ENCODE measurements at regions not wholly inside any gene's neighbourhood (a gene's known extent, or its start where the extent isn't known, plus 50 kb on each side); places are given as distances from the start of the nearest gene placed in this dataset.

- no peak overlapping the region for H3K4me2 ChIP-seq (ENCODE audit: low read length)
Observed at GRCh38 chr2:198452327-198452726, 647.9 kb downstream of the PLCL1 start.

DNA sequence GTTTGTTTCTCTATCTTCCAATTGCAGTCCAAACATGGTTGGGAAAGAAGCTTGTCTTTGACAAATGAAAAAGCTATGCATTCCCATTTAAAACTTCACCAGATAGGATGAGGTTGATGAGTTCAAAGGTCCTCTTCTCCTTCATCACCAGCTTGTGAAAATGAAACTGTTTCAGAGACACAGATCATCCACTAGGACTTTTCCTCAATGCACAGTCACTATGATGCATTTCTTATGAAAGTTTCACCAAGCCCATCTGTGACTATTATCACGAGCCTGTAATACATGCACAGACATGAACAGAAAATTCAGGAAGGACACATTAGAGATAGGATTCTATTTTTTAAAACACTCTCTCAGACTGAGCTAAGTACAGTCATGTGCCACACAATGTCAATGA is 644.4 kb downstream of the PLCL1 start:
- Histone ChIP-seq H3K9ac (ENCODE audit: low read depth, low read length) (no peak overlapping the region), H3K27me3 (ENCODE audit: control insufficient read depth, insufficient read depth, low read length) (no peaks in the 10 kb centered on the region), H3K4me3 (ENCODE audit: low read length) (no peak overlapping the region), H3K36me3 (ENCODE audit: insufficient read depth, low read length) (no peaks in the 10 kb centered on the region), H3K9me3 (replicated peaks; ENCODE audit: low read length) (no peaks in the 10 kb centered on the region), H3K4me1 (ENCODE audit: control insufficient read depth, insufficient read depth, low read length) (no peaks in the 10 kb centered on the region), H3K4me2 (ENCODE audit: low read length) (no peak overlapping the region)

More at GRCh38 chr2:198452327-198452726, 647.9 kb downstream of the PLCL1 start:
- Histone ChIP-seq H3K9me3 (replicated peaks; ENCODE audit: low read length) (no peaks in the 10 kb centered on the region), H3K27me3 (ENCODE audit: control insufficient read depth, insufficient read depth, low read length) (no peaks in the 10 kb centered on the region), H3K4me3 (ENCODE audit: low read length) (no peak overlapping the region), H3K9ac (ENCODE audit: low read depth, low read length) (no peak overlapping the region), H3K4me1 (ENCODE audit: control insufficient read depth, insufficient read depth, low read length) (peaks cover 7% of the 10 kb centered on the region), H3K36me3 (ENCODE audit: insufficient read depth, low read length) (no peaks in the 10 kb centered on the region)

DNA sequence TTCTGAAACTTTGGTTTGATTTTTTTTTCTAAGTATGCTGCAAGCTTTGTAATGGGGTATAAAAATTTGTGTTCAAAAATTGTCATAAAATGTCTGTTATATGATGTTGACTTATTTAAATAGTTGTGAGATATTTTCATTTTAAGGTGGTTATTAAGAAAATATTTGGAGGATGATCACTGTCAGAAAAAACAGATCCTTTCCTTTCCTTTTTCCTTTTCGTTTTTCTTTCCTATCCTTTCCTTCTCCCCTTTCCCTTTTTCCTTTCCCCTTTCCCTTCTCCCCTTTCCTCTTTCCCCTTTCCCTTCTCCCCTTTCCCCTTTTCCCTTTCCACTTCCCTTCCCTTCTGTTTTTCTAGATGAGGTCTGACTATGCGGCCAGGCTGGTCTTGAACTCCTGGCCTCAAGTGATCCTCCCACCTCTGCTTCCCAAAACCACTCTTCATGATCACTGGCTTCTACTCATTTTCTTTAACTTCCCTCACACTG is 640.5 kb downstream of the PLCL1 start:
- Histone ChIP-seq H3K4me3 (ENCODE audit: low read length) (no peak overlapping the region), H3K9ac (ENCODE audit: low read depth, low read length) (no peak overlapping the region), H3K9me3 (replicated peaks; ENCODE audit: low read length) (no peaks in the 10 kb centered on the region), H3K36me3 (ENCODE audit: insufficient read depth, low read length) (no peaks in the 10 kb centered on the region), H3K4me2 (ENCODE audit: low read length) (no peak overlapping the region), H3K4me1 (ENCODE audit: control insufficient read depth, insufficient read depth, low read length) (peaks cover 21% of the 10 kb centered on the region), H3K27me3 (ENCODE audit: control insufficient read depth, insufficient read depth, low read length) (no peaks in the 10 kb centered on the region)

DNA sequence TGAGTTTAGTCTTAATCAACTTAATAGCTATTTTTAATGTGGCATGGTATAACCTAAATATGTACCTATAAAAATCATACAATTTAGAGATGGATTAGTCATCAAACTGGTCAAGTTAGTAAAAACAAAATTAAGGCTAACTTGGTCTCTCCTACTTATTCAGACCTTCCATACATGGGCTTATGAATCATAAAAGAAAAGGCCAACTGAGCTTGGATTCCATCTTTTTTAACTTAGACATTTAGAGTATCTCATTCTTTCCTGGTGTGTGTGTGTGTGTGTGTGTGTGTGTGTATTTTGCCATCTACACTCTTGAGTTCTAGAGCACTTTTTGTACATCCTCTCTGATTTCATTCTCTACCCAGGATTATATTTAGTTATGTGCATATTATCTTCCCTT is 637.5 kb downstream of the PLCL1 start:
- Histone ChIP-seq H3K4me3 (ENCODE audit: low read length) (no peak overlapping the region), H3K9ac (ENCODE audit: low read depth, low read length) (no peak overlapping the region), H3K9me3 (replicated peaks; ENCODE audit: low read length) (no peaks in the 10 kb centered on the region), H3K4me2 (ENCODE audit: low read length) (peak overlapping the region; percentile 27), H3K36me3 (ENCODE audit: insufficient read depth, low read length) (no peaks in the 10 kb centered on the region), H3K4me1 (ENCODE audit: control insufficient read depth, insufficient read depth, low read length) (peaks cover 21% of the 10 kb centered on the region), H3K27me3 (ENCODE audit: control insufficient read depth, insufficient read depth, low read length) (no peaks in the 10 kb centered on the region)

GRCh38 chr2:198441246-198441645 is 636.9 kb downstream of the PLCL1 start:
- Histone ChIP-seq H3K27me3 (ENCODE audit: control insufficient read depth, insufficient read depth, low read length) (no peaks in the 10 kb centered on the region), H3K4me2 (ENCODE audit: low read length) (peak overlapping the region; percentile 1), H3K36me3 (ENCODE audit: insufficient read depth, low read length) (no peaks in the 10 kb centered on the region), H3K9me3 (replicated peaks; ENCODE audit: low read length) (no peaks in the 10 kb centered on the region), H3K4me3 (ENCODE audit: low read length) (no peak overlapping the region), H3K4me1 (ENCODE audit: control insufficient read depth, insufficient read depth, low read length) (peaks cover 21% of the 10 kb centered on the region), H3K9ac (ENCODE audit: low read depth, low read length) (no peak overlapping the region)

- Histone ChIP-seq H3K27me3 (ENCODE audit: control insufficient read depth, insufficient read depth, low read length) (no peaks in the 10 kb centered on the region), H3K4me1 (ENCODE audit: control insufficient read depth, insufficient read depth, low read length) (peaks cover 21% of the 10 kb centered on the region), H3K9me3 (replicated peaks; ENCODE audit: low read length) (no peaks in the 10 kb centered on the region), H3K9ac (ENCODE audit: low read depth, low read length) (no peak overlapping the region), H3K4me2 (ENCODE audit: low read length) (peak overlapping the region; percentile 1), H3K4me3 (ENCODE audit: low read length) (no peak overlapping the region), H3K36me3 (ENCODE audit: insufficient read depth, low read length) (no peaks in the 10 kb centered on the region)
Observed at GRCh38 chr2:198440833-198441232, 636.4 kb downstream of the PLCL1 start.

- Histone ChIP-seq H3K9ac (ENCODE audit: low read depth, low read length) (no peak overlapping the region), H3K4me3 (ENCODE audit: low read length) (no peak overlapping the region), H3K27me3 (ENCODE audit: control insufficient read depth, insufficient read depth, low read length) (no peaks in the 10 kb centered on the region), H3K4me2 (ENCODE audit: low read length) (no peak overlapping the region), H3K36me3 (ENCODE audit: insufficient read depth, low read length) (no peaks in the 10 kb centered on the region), H3K4me1 (ENCODE audit: control insufficient read depth, insufficient read depth, low read length) (peaks cover 21% of the 10 kb centered on the region), H3K9me3 (replicated peaks; ENCODE audit: low read length) (no peaks in the 10 kb centered on the region)
Observed at GRCh38 chr2:198438331-198438730, 633.9 kb downstream of the PLCL1 start.

DNA sequence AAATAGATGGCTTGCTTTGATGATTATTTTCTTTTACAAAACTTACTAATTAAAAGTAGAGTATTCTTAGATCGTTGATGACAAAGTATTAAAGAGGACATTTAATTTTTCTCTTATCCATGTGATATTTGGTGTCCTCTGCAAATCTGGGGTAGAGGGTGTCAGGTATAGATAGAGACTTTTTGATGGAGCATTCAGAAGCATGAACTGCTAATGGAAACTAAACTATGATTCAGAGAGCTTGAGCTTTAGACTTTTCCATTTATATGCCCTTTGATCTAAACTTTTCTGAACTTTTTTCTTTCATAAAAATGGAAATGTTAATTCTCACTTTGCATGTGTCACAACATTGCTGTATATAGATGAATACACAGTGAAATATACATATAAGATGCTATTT is 619.7 kb downstream of the PLCL1 start:
- Histone ChIP-seq H3K27me3 (ENCODE audit: control insufficient read depth, insufficient read depth, low read length) (no peaks in the 10 kb centered on the region), H3K4me2 (ENCODE audit: low read length) (no peak overlapping the region), H3K9ac (ENCODE audit: low read depth, low read length) (no peak overlapping the region), H3K4me1 (ENCODE audit: control insufficient read depth, insufficient read depth, low read length) (no peaks in the 10 kb centered on the region), H3K9me3 (replicated peaks; ENCODE audit: low read length) (no peaks in the 10 kb centered on the region), H3K4me3 (ENCODE audit: low read length) (no peak overlapping the region), H3K36me3 (ENCODE audit: insufficient read depth, low read length) (no peaks in the 10 kb centered on the region)

- Histone ChIP-seq H3K27me3 (ENCODE audit: control insufficient read depth, insufficient read depth, low read length) (no peaks in the 10 kb centered on the region), H3K4me1 (ENCODE audit: control insufficient read depth, insufficient read depth, low read length) (no peaks in the 10 kb centered on the region), H3K4me3 (ENCODE audit: low read length) (no peak overlapping the region), H3K36me3 (ENCODE audit: insufficient read depth, low read length) (no peaks in the 10 kb centered on the region), H3K4me2 (ENCODE audit: low read length) (no peak overlapping the region), H3K9ac (ENCODE audit: low read depth, low read length) (no peak overlapping the region), H3K9me3 (replicated peaks; ENCODE audit: low read length) (no peaks in the 10 kb centered on the region)
Observed at GRCh38 chr2:198417836-198418235, 613.4 kb downstream of the PLCL1 start.

DNA sequence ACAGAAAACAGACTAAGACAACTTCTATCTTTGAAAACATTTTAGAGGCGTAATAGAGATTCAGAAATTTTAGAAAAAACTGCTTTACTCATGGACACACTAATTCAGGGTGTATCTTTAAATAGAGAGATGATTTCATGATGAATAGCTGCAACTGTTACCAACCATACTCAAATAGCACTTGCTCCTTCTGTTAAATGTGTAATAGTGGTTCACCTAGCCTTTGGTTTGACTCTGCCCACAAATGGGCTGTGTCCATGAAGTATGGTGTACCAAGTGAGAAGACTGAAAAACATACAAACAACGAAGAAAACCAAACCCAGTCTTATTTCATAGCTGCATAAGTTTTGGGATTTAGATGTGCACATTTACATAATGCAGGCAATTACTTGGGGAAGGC is 610.6 kb downstream of the PLCL1 start:
- Histone ChIP-seq H3K9me3 (replicated peaks; ENCODE audit: low read length) (no peaks in the 10 kb centered on the region), H3K4me1 (ENCODE audit: control insufficient read depth, insufficient read depth, low read length) (no peaks in the 10 kb centered on the region), H3K36me3 (ENCODE audit: insufficient read depth, low read length) (no peaks in the 10 kb centered on the region), H3K4me3 (ENCODE audit: low read length) (no peak overlapping the region), H3K27me3 (ENCODE audit: control insufficient read depth, insufficient read depth, low read length) (no peaks in the 10 kb centered on the region), H3K9ac (ENCODE audit: low read depth, low read length) (no peak overlapping the region), H3K4me2 (ENCODE audit: low read length) (no peak overlapping the region)

- Histone ChIP-seq H3K4me3 (ENCODE audit: low read length) (no peak overlapping the region), H3K27me3 (ENCODE audit: control insufficient read depth, insufficient read depth, low read length) (no peaks in the 10 kb centered on the region), H3K36me3 (ENCODE audit: insufficient read depth, low read length) (no peaks in the 10 kb centered on the region), H3K4me1 (ENCODE audit: control insufficient read depth, insufficient read depth, low read length) (no peaks in the 10 kb centered on the region), H3K9ac (ENCODE audit: low read depth, low read length) (no peak overlapping the region), H3K9me3 (replicated peaks; ENCODE audit: low read length) (no peaks in the 10 kb centered on the region), H3K4me2 (ENCODE audit: low read length) (no peak overlapping the region)
Observed at GRCh38 chr2:198411936-198412335, 607.5 kb downstream of the PLCL1 start.

- no peaks in the 10 kb centered on the region for H3K9me3 ChIP-seq (replicated peaks; ENCODE audit: low read length)
- H3K9ac ChIP-seq (ENCODE audit: low read depth, low read length): no peak overlapping the region
- H3K4me2 ChIP-seq (ENCODE audit: low read length): peak overlapping the region; percentile 52
- peak overlapping the region; percentile 14 for H3K4me3 ChIP-seq (ENCODE audit: low read length)
- H3K36me3 ChIP-seq (ENCODE audit: insufficient read depth, low read length): no peaks in the 10 kb centered on the region
- no peaks in the 10 kb centered on the region for H3K27me3 ChIP-seq (ENCODE audit: control insufficient read depth, insufficient read depth, low read length)
- no peaks in the 10 kb centered on the region for H3K4me1 ChIP-seq (ENCODE audit: control insufficient read depth, insufficient read depth, low read length)
Observed at GRCh38 chr2:198408171-198408570, 603.8 kb downstream of the PLCL1 start.

All from skeletal muscle satellite cell (primary cell).